A549 (cell line): ENCODE measurements at regions not wholly inside any gene's neighbourhood (a gene's known extent, or its start where the extent isn't known, plus 50 kb on each side); places are given as distances from the start of the nearest gene placed in this dataset.

Source experiments
- ATAC-seq, 2 experiments: fragments of 200-7000 bp in 1 of 2; fragments of >200 bp in 1 of 2; cut with Nextera tagmentation in 1 of 2; cut with Tn5 transposase in 1 of 2; 3 replicates each; pipeline versions ENCODE4 v1.8.0 to v1.9.1; 2018 to 2020; ENCODE audit warnings: mild to moderate bottlenecking in 1 of 2, moderate library complexity in 1 of 2
- CTCF ChIA-PET: fragments of 300-600 bp; sonication (Branson Sonifier 250); formaldehyde crosslinking; extraction: SDS; loops from one replicate; lab custom pipeline; 2021; ENCODE audit warnings: antibody characterized with exemption, inconsistent platforms; lab: Yijun Ruan, JAX
- POLR2A ChIA-PET: fragments of 350-600 bp; formaldehyde crosslinking; extraction: SDS; loops from one replicate; lab custom pipeline; 2021; ENCODE audit warnings: antibody characterized with exemption, inconsistent platforms; lab: Yijun Ruan, JAX
- DNase-seq, 2 experiments: peaks; one replicate each; pipeline versions ENCODE4 v3.0.0 to v3.0.0-alpha.2; 2011 to 2016; ENCODE audit warnings: low read depth in 1 of 2, low spot score in 1 of 2
- FAIRE-seq: peaks from 2 replicates; lab custom pipeline; 2011; peaks lifted over from hg19 to GRCh38; lab: Jason Lieb, UNC
- H3K27ac ChIP-seq, 2 experiments: fragments of >200 bp; sonication (Bioruptor Twin); formaldehyde crosslinking; 3 replicates each; pipeline ENCODE4 v1.5.1; 2016 to 2017
- H3K4me1 ChIP-seq: fragments of >200 bp; sonication (Bioruptor Twin); formaldehyde crosslinking; 3 replicates; pipeline ENCODE4 v1.6.1; 2016
- H3K4me2 ChIP-seq: fragments of >200 bp; sonication (Bioruptor Twin); formaldehyde crosslinking; 3 replicates; pipeline ENCODE4 v1.6.1; 2016
- H3K4me3 ChIP-seq: fragments of >200 bp; sonication (Bioruptor Twin); formaldehyde crosslinking; 3 replicates; pipeline ENCODE4 v1.5.1; 2016
- H3K9me3 ChIP-seq: fragments of >200 bp; sonication (Bioruptor Twin); formaldehyde crosslinking; 3 replicates; pipeline ENCODE4 v1.6.1; 2016
- ATOH8 ChIP-seq: fragments of 250-450 bp; sonication (Bioruptor Pico); IDR thresholded peaks from 2 replicates; pipeline ENCODE4 v1.5.0; 2020; ENCODE audit warnings: low read depth, mild to moderate bottlenecking, moderate library complexity
- CBX2 ChIP-seq: fragments of 200-600 bp; sonication (generic); IDR thresholded peaks from 2 replicates; pipeline ENCODE4 v1.6.1; 2016; ENCODE audit warnings: low read depth, mild to moderate bottlenecking, borderline replicate concordance
- CEBPB ChIP-seq, 2 experiments: fragments of >200 bp in 1 of 2; sonication (Bioruptor Twin) in 1 of 2; formaldehyde crosslinking in 1 of 2; IDR thresholded peaks; 2 replicates each; pipeline ENCODE4 v1.6.1; 2012 to 2016
- CHD2 ChIP-seq: fragments of 150-350 bp; IDR thresholded peaks from 2 replicates; pipeline ENCODE4 v1.6.1; 2014; ENCODE audit warnings: low read length; ENCODE audit not compliant: partially characterized antibody
- CTCF ChIP-seq: fragments of >200 bp; sonication (Bioruptor Twin); formaldehyde crosslinking; IDR thresholded peaks from 3 replicates; pipeline ENCODE4 v1.5.1; 2016
- ELK1 ChIP-seq: fragments of 150-350 bp; IDR thresholded peaks from 2 replicates; pipeline ENCODE4 v1.6.1; 2014; ENCODE audit warnings: low read depth, mild to moderate bottlenecking, low read length
- EP300 ChIP-seq, 2 experiments: fragments of >200 bp; sonication (Bioruptor Twin); formaldehyde crosslinking; IDR thresholded peaks; 2 replicates in 1 of 2; 3 replicates in 1 of 2; pipeline ENCODE4 v1.6.1; 2016 to 2017
- GATA3 ChIP-seq: IDR thresholded peaks from 2 replicates; pipeline ENCODE4 v1.6.1; 2012; ENCODE audit warnings: borderline replicate concordance
- HDAC2 ChIP-seq: fragments of 200-600 bp; sonication (generic); IDR thresholded peaks from 2 replicates; pipeline ENCODE4 v1.6.1; 2016
- HES2 ChIP-seq: fragments of >200 bp; sonication (Bioruptor Twin); formaldehyde crosslinking; IDR thresholded peaks from 2 replicates; pipeline ENCODE4 v1.6.1; 2016
- HMGXB4 ChIP-seq: fragments of 250-450 bp; sonication (Bioruptor Pico); IDR thresholded peaks from 2 replicates; pipeline ENCODE4 v1.5.0; 2021; ENCODE audit warnings: mild to moderate bottlenecking, moderate library complexity, borderline replicate concordance
- JUN ChIP-seq, 2 experiments: fragments of >200 bp; sonication (Bioruptor Twin); formaldehyde crosslinking; IDR thresholded peaks; 2 replicates in 1 of 2; 3 replicates in 1 of 2; pipeline ENCODE4 v1.6.1; 2016 to 2017
- JUNB ChIP-seq: fragments of >200 bp; sonication (Bioruptor Twin); formaldehyde crosslinking; IDR thresholded peaks from 2 replicates; pipeline ENCODE4 v1.6.1; 2016
- KDM1A ChIP-seq: fragments of 200-600 bp; sonication (generic); IDR thresholded peaks from 2 replicates; pipeline ENCODE4 v1.6.1; 2016; ENCODE audit warnings: low read depth, mild to moderate bottlenecking
- KDM5A ChIP-seq: fragments of 200-600 bp; sonication (generic); IDR thresholded peaks from 2 replicates; pipeline ENCODE4 v1.6.1; 2016; ENCODE audit warnings: antibody characterized with exemption, mild to moderate bottlenecking
- MAFK ChIP-seq: fragments of 450-650 bp; IDR thresholded peaks from 2 replicates; pipeline ENCODE4 v1.6.1; 2014; ENCODE audit not compliant: partially characterized antibody
- MAX ChIP-seq: IDR thresholded peaks from 2 replicates; pipeline ENCODE4 v1.6.1; 2012
- MAZ ChIP-seq: fragments of 150-350 bp; IDR thresholded peaks from 2 replicates; pipeline ENCODE4 v1.6.1; 2014; ENCODE audit warnings: antibody characterized with exemption, low read depth, low read length, borderline replicate concordance
- MYC ChIP-seq: IDR thresholded peaks from 2 replicates; pipeline ENCODE4 v1.6.1; 2012; ENCODE audit warnings: mild to moderate bottlenecking, inconsistent platforms, low read length, improper control_type of control experiment, borderline replicate concordance
- NR3C1 ChIP-seq: fragments of >200 bp; sonication (Bioruptor Twin); formaldehyde crosslinking; IDR thresholded peaks from 3 replicates; pipeline ENCODE4 v1.6.1; 2017
- PBX3 ChIP-seq: IDR thresholded peaks from 2 replicates; pipeline ENCODE4 v1.6.1; 2012
- PHF8 ChIP-seq: fragments of 200-600 bp; sonication (generic); IDR thresholded peaks from 2 replicates; pipeline ENCODE4 v1.6.1; 2016; ENCODE audit warnings: low read depth, mild to moderate bottlenecking, antibody characterized with exemption, moderate library complexity, borderline replicate concordance
- POLR2A ChIP-seq: IDR thresholded peaks from 2 replicates; pipeline ENCODE4 v1.6.1; 2012; ENCODE audit warnings: mild to moderate bottlenecking, low read length
- RAD21 ChIP-seq, 2 experiments: fragments of >200 bp in 1 of 2; sonication (Bioruptor Twin) in 1 of 2; formaldehyde crosslinking in 1 of 2; IDR thresholded peaks in 1 of 2; conservative IDR thresholded peaks in 1 of 2; 2 replicates in 1 of 2; 3 replicates in 1 of 2; pipeline ENCODE4 v1.6.1; 2012 to 2018; ENCODE audit warnings: inconsistent platforms in 1 of 2
- RCOR1 ChIP-seq: fragments of 150-350 bp; IDR thresholded peaks from 2 replicates; pipeline ENCODE4 v1.6.1; 2014; ENCODE audit warnings: antibody characterized with exemption, low read length, low read depth
- SMC3 ChIP-seq: fragments of >200 bp; sonication (Bioruptor Twin); formaldehyde crosslinking; IDR thresholded peaks from 3 replicates; pipeline ENCODE4 v1.6.1; 2018; ENCODE audit warnings: inconsistent platforms
- TFCP2L1 ChIP-seq: fragments of 250-450 bp; sonication (Bioruptor Pico); IDR thresholded peaks from 2 replicates; pipeline ENCODE4 v1.5.0; 2021; ENCODE audit warnings: mild to moderate bottlenecking
- TP53 ChIP-seq: fragments of 250-450 bp; sonication (Bioruptor Pico); IDR thresholded peaks from 2 replicates; pipeline ENCODE4 v1.5.0; 2021; ENCODE audit warnings: mild to moderate bottlenecking, moderate library complexity
- USF2 ChIP-seq: fragments of 450-650 bp; IDR thresholded peaks from 2 replicates; pipeline ENCODE4 v1.6.1; 2014; ENCODE audit warnings: antibody characterized with exemption
- ZFP36 ChIP-seq: fragments of 450-650 bp; IDR thresholded peaks from 2 replicates; pipeline ENCODE4 v1.6.1; 2014; ENCODE audit warnings: borderline replicate concordance; ENCODE audit not compliant: partially characterized antibody
- ZNF302 ChIP-seq: fragments of 250-450 bp; sonication (Bioruptor Pico); IDR thresholded peaks from 2 replicates; pipeline ENCODE4 v1.9.0; 2021; ENCODE audit warnings: inconsistent platforms, mild to moderate bottlenecking, moderate library complexity
- ZSCAN20 ChIP-seq: fragments of 250-450 bp; sonication (Bioruptor Pico); IDR thresholded peaks from 2 replicates; pipeline ENCODE4 v1.8.0; 2022; ENCODE audit warnings: mild to moderate bottlenecking, moderate library complexity
- WGBS: methylation state at CpG from one replicate; pipeline ENCODE4 v1.1.6; 2017; ENCODE audit errors: missing lambda C conversion rate; 5-methylcytosine and 5-hydroxymethylcytosine counted together

GRCh38 chr1:105427543-105427942 is 1628.9 kb upstream of the PRMT6 start:
- CTCF ChIA-PET: no interaction called here
- H3K4me1 ChIP-seq: no peaks in the 10 kb centered on the region
- WGBS: 3% methylated on average over 2 of the region's 2 CpGs
- no peak overlapping the region for H3K27ac ChIP-seq
- ATAC-seq (no peak), DNase-seq (no peak), FAIRE-seq (no peak)
- POLR2A ChIA-PET: no interaction called here
- H3K4me2 ChIP-seq: no peak overlapping the region
- TF ChIP-seq ZNF302 (CRISPR knock-in tag) (no peak), ELK1 (no peak), EP300 (IDR thresholded peaks at IDR 0.05) (no peak), ZSCAN20 (CRISPR knock-in tag) (no peak), MAZ (no peak), HDAC2 (no peak), RAD21 (conservative IDR thresholded peaks at IDR 0.05 in 1 of 2, IDR thresholded peaks at IDR 0.05 in 1 of 2) (no peak), CTCF (no peak), KDM5A (no peak), NR3C1 (no peak), CHD2 (no peak), RCOR1 (no peak), GATA3 (no peak), KDM1A (no peak), HES2 (no peak), POLR2A (no peak), MAFK (no peak), PBX3 (no peak), MAX (no peak), SMC3 (no peak)
- no peak overlapping the region for H3K4me3 ChIP-seq
- no peaks in the 10 kb centered on the region for H3K9me3 ChIP-seq

GRCh38 chr1:105436589-105437259 is 1619.8 kb upstream of the PRMT6 start:
- Histone ChIP-seq H3K4me1 (no peaks in the 10 kb centered on the region), H3K4me2 (no peak overlapping the region), H3K4me3 (no peak overlapping the region), H3K27ac (no peak overlapping the region), H3K9me3 (no peaks in the 10 kb centered on the region)
- ATAC-seq (no peak), FAIRE-seq (no peak), DNase-seq (no peak)
- CTCF ChIA-PET: no interaction called here
- 5% methylated on average over 6 of the region's 7 CpGs for WGBS
- POLR2A ChIA-PET: no interaction called here
- no peak for TF ChIP-seq PHF8
- TF ChIP-seq ATOH8 (CRISPR knock-in tag): no peak
- no peak for TF ChIP-seq CBX2
- TF ChIP-seq CEBPB (IDR thresholded peaks at IDR 0.05): no peak
- TF ChIP-seq ZSCAN20 (CRISPR knock-in tag): no peak
- TF ChIP-seq HMGXB4 (CRISPR knock-in tag): no peak
- TF ChIP-seq TP53 (CRISPR knock-in tag): no peak
- no peak for TF ChIP-seq MYC
- no peak for TF ChIP-seq TFCP2L1 (CRISPR knock-in tag)
- TF ChIP-seq EP300 (IDR thresholded peaks at IDR 0.05): no peak
- TF ChIP-seq RAD21 (conservative IDR thresholded peaks at IDR 0.05 in 1 of 2, IDR thresholded peaks at IDR 0.05 in 1 of 2): no peak
- no peak for TF ChIP-seq JUNB
- TF ChIP-seq ZFP36: no peak
- no peak for TF ChIP-seq USF2
- TF ChIP-seq JUN (IDR thresholded peaks at IDR 0.05): no peak
